H1 (cell line): ENCODE measurements at regions not wholly inside any gene's neighbourhood (a gene's known extent, or its start where the extent isn't known, plus 50 kb on each side); places are given as distances from the start of the nearest gene placed in this dataset.

Source experiments
- CTCF ChIA-PET: fragments of 300-600 bp; sonication (Branson Sonifier 250); formaldehyde crosslinking; loops from one replicate; lab custom pipeline; 2021; ENCODE audit not compliant: partially characterized antibody; lab: Charles Lee
- POLR2A ChIA-PET: fragments of 300-600 bp; sonication (Branson Sonifier 250); formaldehyde crosslinking; loops from one replicate; lab custom pipeline; 2021; ENCODE audit warnings: inconsistent platforms; ENCODE audit not compliant: partially characterized antibody; lab: Charles Lee
- DNase-seq, 2 experiments: peaks; one replicate each; pipeline versions ENCODE4 v3.0.0 to v3.0.0-alpha.2; 2010 to 2022; ENCODE audit warnings: low spot score in 2 of 2, low read depth in 1 of 2, mixed read lengths in 1 of 2
- FAIRE-seq: peaks from 2 replicates; lab custom pipeline; 2011; peaks lifted over from hg19 to GRCh38; lab: Jason Lieb, UNC
- H2AFZ ChIP-seq: 2 replicates; pipeline ENCODE4 v1.8.1; 2012; ENCODE audit warnings: low read length, inconsistent platforms
- H2AK5ac ChIP-seq: 2 replicates; pipeline ENCODE4 v1.6.1; 2013; ENCODE audit warnings: low read depth, low read length
- H2BK120ac ChIP-seq: replicated peaks from 2 replicates; pipeline ENCODE3; 2013; ENCODE audit warnings: low read depth, low read length, inconsistent platforms
- H2BK12ac ChIP-seq: 2 replicates; pipeline ENCODE4 v1.6.1; 2013; ENCODE audit warnings: low read depth, low read length
- H2BK15ac ChIP-seq: 2 replicates; pipeline ENCODE4 v1.6.1; 2013; ENCODE audit warnings: low read length
- H2BK20ac ChIP-seq: 2 replicates; pipeline ENCODE4 v1.6.1; 2013; ENCODE audit warnings: low read length
- H2BK5ac ChIP-seq: 2 replicates; pipeline ENCODE4 v1.6.1; 2013; ENCODE audit warnings: low read depth, low read length
- H3K14ac ChIP-seq: 2 replicates; pipeline ENCODE4 v1.6.1; 2013; ENCODE audit warnings: inconsistent platforms; ENCODE audit not compliant: insufficient read length
- H3K18ac ChIP-seq: 2 replicates; pipeline ENCODE4 v1.6.1; 2013; ENCODE audit warnings: low read length; ENCODE audit errors: extremely low read depth
- H3K23ac ChIP-seq: 2 replicates; pipeline ENCODE4 v1.6.1; 2013; ENCODE audit warnings: inconsistent platforms; ENCODE audit not compliant: insufficient read length
- H3K23me2 ChIP-seq: 2 replicates; pipeline ENCODE4 v1.6.1; 2013; ENCODE audit warnings: low read depth, low read length
- H3K27ac ChIP-seq: 2 replicates; pipeline ENCODE4 v1.6.1; 2011; ENCODE audit warnings: low read depth, low read length, inconsistent platforms
- H3K27me3 ChIP-seq, 4 experiments: replicated peaks in 1 of 4; 1 replicate in 1 of 4; 2 replicates in 3 of 4; pipeline versions ENCODE4 v1.6.1 to v1.8.1; 2011 to 2013; ENCODE audit warnings: low read length in 3 of 4, mild to moderate bottlenecking in 3 of 4, inconsistent platforms in 2 of 4, mixed read lengths in 2 of 4, moderate library complexity in 1 of 4; ENCODE audit not compliant: control insufficient read depth in 3 of 4, insufficient read depth in 3 of 4; ENCODE audit errors: extremely low read depth in 1 of 4
- H3K36me3 ChIP-seq, 4 experiments: 2 replicates each; pipeline versions ENCODE4 v1.6.1 to v1.8.1; 2011 to 2013; ENCODE audit warnings: mild to moderate bottlenecking in 4 of 4, low read length in 3 of 4, moderate library complexity in 2 of 4, control low read depth in 1 of 4, inconsistent platforms in 1 of 4; ENCODE audit not compliant: insufficient read depth in 4 of 4, control insufficient read depth in 2 of 4
- H3K4ac ChIP-seq: replicated peaks from 2 replicates; pipeline ENCODE3; 2013; ENCODE audit warnings: low read length, low read depth, mixed read lengths, inconsistent platforms; ENCODE audit not compliant: insufficient read length
- H3K4me1 ChIP-seq, 4 experiments: replicated peaks in 1 of 4; 1 replicate in 1 of 4; 2 replicates in 3 of 4; pipeline versions ENCODE4 v1.6.1 to v1.8.1; 2011 to 2013; ENCODE audit warnings: low read length in 3 of 4, inconsistent platforms in 2 of 4, mixed read lengths in 1 of 4; ENCODE audit not compliant: insufficient read depth in 4 of 4, control insufficient read depth in 3 of 4
- H3K4me2 ChIP-seq, 2 experiments: 2 replicates each; pipeline versions ENCODE4 v1.6.1 to v1.8.1; 2011 to 2013; ENCODE audit warnings: low read depth in 2 of 2, low read length in 2 of 2, control low read depth in 1 of 2, inconsistent platforms in 1 of 2, mild to moderate bottlenecking in 1 of 2; ENCODE audit not compliant: insufficient read depth in 1 of 2
- H3K4me3 ChIP-seq, 4 experiments: fragments of 200-600, 300-600 bp in 1 of 4; sonication (generic), shearing (Covaris generic), sonication (Bioruptor Twin) in 1 of 4; 2 replicates each; pipeline versions ENCODE4 v1.5.1 to v1.8.1; 2011 to 2016; ENCODE audit warnings: low read length in 4 of 4, low read depth in 3 of 4, control low read depth in 2 of 4, inconsistent platforms in 2 of 4, mild to moderate bottlenecking in 2 of 4, mixed read lengths in 1 of 4, moderate library complexity in 1 of 4; ENCODE audit not compliant: insufficient read depth in 2 of 4; ENCODE audit errors: extremely low read depth in 1 of 4
- H3K56ac ChIP-seq: replicated peaks from 2 replicates; pipeline ENCODE3; 2013; ENCODE audit warnings: low read depth, mild to moderate bottlenecking, mixed read lengths, low read length, inconsistent platforms; ENCODE audit not compliant: insufficient read length
- H3K79me1 ChIP-seq: 2 replicates; pipeline ENCODE4 v1.6.1; 2013; ENCODE audit warnings: low read depth, low read length, control low read depth
- H3K79me2 ChIP-seq, 2 experiments: 2 replicates each; pipeline versions ENCODE4 v1.6.1 to v1.8.1; 2012 to 2013; ENCODE audit warnings: low read length in 2 of 2, mild to moderate bottlenecking in 2 of 2, inconsistent platforms in 1 of 2; ENCODE audit not compliant: insufficient read depth in 2 of 2, control insufficient read depth in 1 of 2
- H3K9ac ChIP-seq, 4 experiments: replicated peaks in 1 of 4; 1 replicate in 1 of 4; 2 replicates in 3 of 4; pipeline versions ENCODE4 v1.6.1 to v1.8.1; 2011 to 2013; ENCODE audit warnings: low read depth in 3 of 4, low read length in 3 of 4, control low read depth in 2 of 4, mild to moderate bottlenecking in 2 of 4, moderate library complexity in 2 of 4, inconsistent platforms in 1 of 4; ENCODE audit errors: extremely low read depth in 1 of 4
- H3K9me3 ChIP-seq, 2 experiments: 2 replicates each; pipeline versions ENCODE4 v1.6.1 to v1.8.1; 2012 to 2013; ENCODE audit warnings: mild to moderate bottlenecking in 2 of 2, moderate library complexity in 2 of 2, control low read depth in 1 of 2, inconsistent platforms in 1 of 2, low read depth in 1 of 2, low read length in 1 of 2, mixed read lengths in 1 of 2; ENCODE audit not compliant: insufficient read depth in 2 of 2
- H4K20me1 ChIP-seq, 2 experiments: replicated peaks in 1 of 2; 2 replicates each; pipeline versions ENCODE3 to v1.8.1; 2011 to 2013; ENCODE audit warnings: inconsistent platforms in 2 of 2, low read length in 2 of 2, mild to moderate bottlenecking in 1 of 2; ENCODE audit not compliant: insufficient read depth in 2 of 2, control insufficient read depth in 1 of 2
- H4K5ac ChIP-seq: 2 replicates; pipeline ENCODE4 v1.6.1; 2013; ENCODE audit warnings: low read length, low read depth, mixed read lengths, inconsistent platforms; ENCODE audit not compliant: insufficient read length
- H4K8ac ChIP-seq: 2 replicates; pipeline ENCODE4 v1.8.0; 2013; ENCODE audit warnings: mild to moderate bottlenecking, moderate library complexity, low read length, inconsistent platforms; ENCODE audit not compliant: insufficient read depth; ENCODE audit errors: extremely low read depth
- H4K91ac ChIP-seq: replicated peaks from 2 replicates; pipeline ENCODE3; 2013; ENCODE audit warnings: low read length, mixed read lengths, inconsistent platforms; ENCODE audit not compliant: insufficient read length
- EZH2 ChIP-seq: fragments of 200-600 bp; sonication (generic); IDR thresholded peaks from 2 replicates; pipeline ENCODE4 v1.7.1; 2012; ENCODE audit warnings: low read depth, mild to moderate bottlenecking, moderate library complexity, low read length, inconsistent platforms; ENCODE audit not compliant: severe bottlenecking
- WGBS, 2 experiments: shearing (Covaris generic) in 1 of 2; methylation state at CpG; one replicate each; pipeline versions ENCODE4 v1.1.6 to v1.1.7; 2013 to 2015; ENCODE audit warnings: low lambda C conversion rate in 2 of 2, mixed read lengths in 2 of 2, inconsistent platforms in 1 of 2, low coverage in 1 of 2, missing lambda C conversion rate in 1 of 2; ENCODE audit not compliant: insufficient replicate concordance in 2 of 2, insufficient coverage in 1 of 2, insufficient read length in 1 of 2; ENCODE audit errors: extremely low coverage in 1 of 2, missing lambda C conversion rate in 1 of 2; 5-methylcytosine and 5-hydroxymethylcytosine counted together

- FAIRE-seq = no peak
- POLR2A ChIA-PET = no interaction called here
These were observed 51.1 kb downstream of the PTGR3 start for GRCh38 chr18:75157851-75158250.

More at GRCh38 chr18:75157851-75158250, 51.1 kb downstream of the PTGR3 start:
- CTCF ChIA-PET = interaction anchor here (0.5 to 0.7 kb wide), 2 partner anchors 116 to 340 kb away, joined by 3 read pairs; no protein-coding TSS in a partner anchor
- Histone ChIP-seq H2BK15ac (no peak overlapping the region), H4K91ac (no peak overlapping the region), H4K20me1 (no peaks in the 10 kb centered on the region), H3K4ac (no peak overlapping the region), H2BK120ac (no peak overlapping the region), H3K4me1 (no peaks in the 10 kb centered on the region), H3K27me3 (no peaks in the 10 kb centered on the region), H4K8ac (no peak overlapping the region), H3K4me2 (no peak overlapping the region), H3K79me2 (no peaks in the 10 kb centered on the region), H2BK5ac (no peak overlapping the region), H3K9me3 (peaks cover 0 to 3% of the 10 kb centered on the region in 2 experiments; a peak in 1 of 4 replicates), H2BK20ac (no peak overlapping the region), H3K23me2 (no peaks in the 10 kb centered on the region), H3K14ac (no peak overlapping the region), H3K79me1 (no peaks in the 10 kb centered on the region), H2BK12ac (no peak overlapping the region), H3K9ac (no peak overlapping the region), H3K23ac (no peak overlapping the region), H3K36me3 (no peaks in the 10 kb centered on the region), H3K27ac (no peak overlapping the region), H2AK5ac (no peak overlapping the region), H3K4me3 (no peak overlapping the region), H2AFZ (no peak overlapping the region), H3K18ac (no peak overlapping the region), H4K5ac (no peak overlapping the region), H3K56ac (no peak overlapping the region)
- no peak for DNase-seq
- no peak for TF ChIP-seq EZH2
- 98% methylated on average over 12 of the region's 12 CpGs; no CpG with 5 or more reads in 1 of the 2 experiments for WGBS, 2 experiments
